ENCODE measurements at regions not wholly inside any gene's neighbourhood (a gene's known extent, or its start where the extent isn't known, plus 50 kb on each side); places are given as distances from the start of the nearest gene placed in this dataset.

DNA sequence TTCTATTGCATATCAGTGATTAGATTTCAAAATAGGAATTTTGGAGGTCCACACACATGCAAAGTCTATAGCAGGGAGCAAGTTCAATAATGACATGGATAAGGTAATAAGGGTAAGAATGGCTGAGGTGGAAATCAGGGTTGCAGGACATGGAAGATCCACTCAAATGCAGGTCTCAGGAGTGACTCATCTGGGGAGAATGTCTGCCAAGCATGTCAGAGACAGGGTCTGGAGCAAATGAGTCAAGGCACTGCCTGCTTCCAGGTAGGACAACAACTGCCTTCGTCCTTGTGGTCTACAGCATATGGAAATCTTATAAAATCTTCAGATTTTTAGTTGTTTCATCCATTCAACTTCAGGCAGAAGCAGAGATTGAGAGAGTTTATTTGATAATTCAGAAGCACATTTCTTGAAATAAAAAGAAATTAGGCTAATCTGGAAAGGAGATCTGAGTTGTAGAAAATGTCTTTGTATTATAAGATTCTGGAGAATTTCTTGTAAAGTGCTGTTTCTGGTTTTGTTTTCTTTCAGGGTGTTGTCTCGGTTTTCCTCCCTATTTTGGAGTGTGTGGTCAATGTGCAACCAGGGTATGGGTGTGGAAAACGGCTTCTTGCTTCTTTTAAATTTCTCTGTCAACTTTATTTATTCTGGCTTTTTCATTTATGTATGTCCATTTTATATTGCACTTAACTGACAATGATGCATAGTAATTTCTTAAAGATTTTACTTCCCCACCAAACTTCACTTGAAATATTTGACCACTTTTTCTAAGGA, 748.8 kb downstream of the LIG4 start:
- intact Hi-C loops (cut with micrococcal nuclease) = no loop called here
- no peak for DNase-seq
- no peak for ATAC-seq
- H3K9me3 ChIP-seq (ENCODE audit: control insufficient read depth, insufficient read depth, low read length) = no peaks in the 10 kb centered on the region
- Mint-ChIP-seq H3K36me3 (no peaks in the 10 kb centered on the region), H3K27me3 (ENCODE audit: low read depth in 2 of 2) (no peaks in the 10 kb centered on the region), H3K4me3 (no peak overlapping the region), H3K27ac (no peak overlapping the region), H3K9me3 (peaks cover 2 to 6% of the 10 kb centered on the region in 2 donors), H3K4me1 (no peaks in the 10 kb centered on the region)
- H3K27me3 ChIP-seq (ENCODE audit: control insufficient read depth, insufficient read depth, low read length) = no peaks in the 10 kb centered on the region
- no peaks in the 10 kb centered on the region for H3K4me1 ChIP-seq (ENCODE audit: control insufficient read depth, insufficient read depth, low read length)
- H3K4me3 ChIP-seq (ENCODE audit: low read length) = no peak overlapping the region
- H3K27ac ChIP-seq (ENCODE audit: low read length) = no peak overlapping the region
- 57% methylated on average over 3 of the region's 3 CpGs for WGBS (ENCODE audit: insufficient coverage)
- H3K36me3 ChIP-seq (ENCODE audit: control insufficient read depth, insufficient read depth, low read length) = no peaks in the 10 kb centered on the region
- TF ChIP-seq, protein P1, sequence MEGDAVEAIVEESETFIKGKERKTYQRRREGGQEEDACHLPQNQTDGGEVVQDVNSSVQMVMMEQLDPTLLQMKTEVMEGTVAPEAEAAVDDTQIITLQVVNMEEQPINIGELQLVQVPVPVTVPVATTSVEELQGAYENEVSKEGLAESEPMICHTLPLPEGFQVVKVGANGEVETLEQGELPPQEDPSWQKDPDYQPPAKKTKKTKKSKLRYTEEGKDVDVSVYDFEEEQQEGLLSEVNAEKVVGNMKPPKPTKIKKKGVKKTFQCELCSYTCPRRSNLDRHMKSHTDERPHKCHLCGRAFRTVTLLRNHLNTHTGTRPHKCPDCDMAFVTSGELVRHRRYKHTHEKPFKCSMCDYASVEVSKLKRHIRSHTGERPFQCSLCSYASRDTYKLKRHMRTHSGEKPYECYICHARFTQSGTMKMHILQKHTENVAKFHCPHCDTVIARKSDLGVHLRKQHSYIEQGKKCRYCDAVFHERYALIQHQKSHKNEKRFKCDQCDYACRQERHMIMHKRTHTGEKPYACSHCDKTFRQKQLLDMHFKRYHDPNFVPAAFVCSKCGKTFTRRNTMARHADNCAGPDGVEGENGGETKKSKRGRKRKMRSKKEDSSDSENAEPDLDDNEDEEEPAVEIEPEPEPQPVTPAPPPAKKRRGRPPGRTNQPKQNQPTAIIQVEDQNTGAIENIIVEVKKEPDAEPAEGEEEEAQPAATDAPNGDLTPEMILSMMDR (IDR thresholded peaks at IDR 0.05) = no peak

GRCh38 chr13:107462501-107462900, 752.8 kb downstream of the LIG4 start:
- WGBS (ENCODE audit: insufficient coverage) = 80% methylated on average over 2 of the region's 2 CpGs
- no peaks in the 10 kb centered on the region for H3K36me3 ChIP-seq (ENCODE audit: control insufficient read depth, insufficient read depth, low read length)
- H3K27me3 ChIP-seq (ENCODE audit: control insufficient read depth, insufficient read depth, low read length) = no peaks in the 10 kb centered on the region
- H3K4me3 Mint-ChIP-seq = no peak overlapping the region
- no peak overlapping the region for H3K27ac ChIP-seq (ENCODE audit: low read length)
- no peaks in the 10 kb centered on the region for H3K4me1 Mint-ChIP-seq
- no peak overlapping the region for H3K27ac Mint-ChIP-seq
- no peaks in the 10 kb centered on the region for H3K4me1 ChIP-seq (ENCODE audit: control insufficient read depth, insufficient read depth, low read length)
- H3K9me3 ChIP-seq (ENCODE audit: control insufficient read depth, insufficient read depth, low read length) = no peaks in the 10 kb centered on the region
- no peaks in the 10 kb centered on the region for H3K36me3 Mint-ChIP-seq
- TF ChIP-seq, protein P1 (IDR thresholded peaks at IDR 0.05) = no peak
- intact Hi-C loops (cut with micrococcal nuclease) = no loop called here
- ATAC-seq = no peak
- no peaks in the 10 kb centered on the region for H3K27me3 Mint-ChIP-seq (ENCODE audit: low read depth in 2 of 2)
- H3K9me3 Mint-ChIP-seq = peaks cover 0 to 12% of the 10 kb centered on the region in 2 donors
- H3K4me3 ChIP-seq (ENCODE audit: low read length) = no peak overlapping the region
- DNase-seq = no peak

GRCh38 chr13:107461751-107462150, 753.6 kb downstream of the LIG4 start:
- no peak overlapping the region for H3K4me3 Mint-ChIP-seq
- Histone ChIP-seq H3K4me3 (ENCODE audit: low read length) (no peak overlapping the region), H3K4me1 (ENCODE audit: control insufficient read depth, insufficient read depth, low read length) (no peaks in the 10 kb centered on the region), H3K9me3 (ENCODE audit: control insufficient read depth, insufficient read depth, low read length) (no peaks in the 10 kb centered on the region), H3K27me3 (ENCODE audit: control insufficient read depth, insufficient read depth, low read length) (no peaks in the 10 kb centered on the region), H3K36me3 (ENCODE audit: control insufficient read depth, insufficient read depth, low read length) (no peaks in the 10 kb centered on the region), H3K27ac (ENCODE audit: low read length) (no peak overlapping the region)
- DNase-seq = no peak
- intact Hi-C loops (cut with micrococcal nuclease) = no loop called here
- H3K27me3 Mint-ChIP-seq (ENCODE audit: low read depth in 2 of 2) = no peaks in the 10 kb centered on the region
- TF ChIP-seq, protein P1 (IDR thresholded peaks at IDR 0.05) = no peak
- H3K36me3 Mint-ChIP-seq = no peaks in the 10 kb centered on the region
- no peak for ATAC-seq
- no peaks in the 10 kb centered on the region for H3K4me1 Mint-ChIP-seq
- H3K27ac Mint-ChIP-seq = no peak overlapping the region
- WGBS (ENCODE audit: insufficient coverage) = 71% methylated on average over 1 of the region's 1 CpG
- peaks cover 0 to 12% of the 10 kb centered on the region in 2 donors for H3K9me3 Mint-ChIP-seq

DNA sequence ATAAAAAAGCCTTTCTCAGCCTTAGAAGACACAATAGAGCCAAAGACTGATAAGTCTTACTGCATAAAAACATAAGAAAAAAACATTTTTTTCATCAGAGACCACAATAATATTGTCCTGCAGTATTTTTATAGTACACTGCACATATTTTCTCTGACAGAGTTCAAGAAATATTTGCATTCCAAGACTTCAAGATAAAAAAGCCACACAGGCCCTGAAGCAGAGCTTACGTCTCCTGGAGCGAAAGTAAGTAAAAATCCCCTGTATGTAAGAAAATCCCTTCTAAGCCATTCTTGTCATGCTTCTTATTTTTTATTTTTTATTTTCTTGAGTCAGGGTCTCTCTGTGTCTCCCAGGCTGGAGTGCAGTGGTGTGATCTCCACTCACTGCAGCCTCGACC, 755.9 kb downstream of the LIG4 start:
- Histone ChIP-seq H3K4me1 (ENCODE audit: control insufficient read depth, insufficient read depth, low read length) (no peaks in the 10 kb centered on the region), H3K27ac (ENCODE audit: low read length) (no peak overlapping the region), H3K9me3 (ENCODE audit: control insufficient read depth, insufficient read depth, low read length) (no peaks in the 10 kb centered on the region), H3K4me3 (ENCODE audit: low read length) (no peak overlapping the region), H3K36me3 (ENCODE audit: control insufficient read depth, insufficient read depth, low read length) (no peaks in the 10 kb centered on the region), H3K27me3 (ENCODE audit: control insufficient read depth, insufficient read depth, low read length) (no peaks in the 10 kb centered on the region)
- ATAC-seq = no peak
- Mint-ChIP-seq H3K27me3 (ENCODE audit: low read depth in 2 of 2) (no peaks in the 10 kb centered on the region), H3K9me3 (peaks cover 2 to 16% of the 10 kb centered on the region in 2 donors), H3K36me3 (no peaks in the 10 kb centered on the region), H3K4me3 (no peak overlapping the region), H3K27ac (no peak overlapping the region), H3K4me1 (no peaks in the 10 kb centered on the region)
- WGBS (ENCODE audit: insufficient coverage) = 33% methylated on average over 1 of the region's 3 CpGs
- DNase-seq = no peak
- TF ChIP-seq, protein P1 (IDR thresholded peaks at IDR 0.05) = no peak
- intact Hi-C loops (cut with micrococcal nuclease) = no loop called here

All from natural killer cell (primary cell).